AG10803 (cell line): ENCODE measurements at regions not wholly inside any gene's neighbourhood (a gene's known extent, or its start where the extent isn't known, plus 50 kb on each side); places are given as distances from the start of the nearest gene placed in this dataset.

Experiments
- DNase-seq: peaks from one replicate; pipeline ENCODE4 v3.0.0; 2010; ENCODE audit warnings: low read depth
- H3K4me3 ChIP-seq: 2 replicates; pipeline ENCODE4 v1.5.1; 2011; ENCODE audit warnings: mild to moderate bottlenecking, low read length, control low read depth
- TF ChIP-seq, protein P1 (sequence below): conservative IDR thresholded peaks from 2 replicates; pipeline ENCODE4 v1.5.1; 2011; ENCODE audit warnings: mild to moderate bottlenecking, low read length, control low read depth, inconsistent platforms

- no peak for DNase-seq
- H3K4me3 ChIP-seq, result no peak overlapping the region
- TF ChIP-seq, protein P1, sequence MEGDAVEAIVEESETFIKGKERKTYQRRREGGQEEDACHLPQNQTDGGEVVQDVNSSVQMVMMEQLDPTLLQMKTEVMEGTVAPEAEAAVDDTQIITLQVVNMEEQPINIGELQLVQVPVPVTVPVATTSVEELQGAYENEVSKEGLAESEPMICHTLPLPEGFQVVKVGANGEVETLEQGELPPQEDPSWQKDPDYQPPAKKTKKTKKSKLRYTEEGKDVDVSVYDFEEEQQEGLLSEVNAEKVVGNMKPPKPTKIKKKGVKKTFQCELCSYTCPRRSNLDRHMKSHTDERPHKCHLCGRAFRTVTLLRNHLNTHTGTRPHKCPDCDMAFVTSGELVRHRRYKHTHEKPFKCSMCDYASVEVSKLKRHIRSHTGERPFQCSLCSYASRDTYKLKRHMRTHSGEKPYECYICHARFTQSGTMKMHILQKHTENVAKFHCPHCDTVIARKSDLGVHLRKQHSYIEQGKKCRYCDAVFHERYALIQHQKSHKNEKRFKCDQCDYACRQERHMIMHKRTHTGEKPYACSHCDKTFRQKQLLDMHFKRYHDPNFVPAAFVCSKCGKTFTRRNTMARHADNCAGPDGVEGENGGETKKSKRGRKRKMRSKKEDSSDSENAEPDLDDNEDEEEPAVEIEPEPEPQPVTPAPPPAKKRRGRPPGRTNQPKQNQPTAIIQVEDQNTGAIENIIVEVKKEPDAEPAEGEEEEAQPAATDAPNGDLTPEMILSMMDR, result no peak
These were observed 55.7 kb upstream of the TANC1 start for GRCh38 chr2:158912765-158913164.

DNA sequence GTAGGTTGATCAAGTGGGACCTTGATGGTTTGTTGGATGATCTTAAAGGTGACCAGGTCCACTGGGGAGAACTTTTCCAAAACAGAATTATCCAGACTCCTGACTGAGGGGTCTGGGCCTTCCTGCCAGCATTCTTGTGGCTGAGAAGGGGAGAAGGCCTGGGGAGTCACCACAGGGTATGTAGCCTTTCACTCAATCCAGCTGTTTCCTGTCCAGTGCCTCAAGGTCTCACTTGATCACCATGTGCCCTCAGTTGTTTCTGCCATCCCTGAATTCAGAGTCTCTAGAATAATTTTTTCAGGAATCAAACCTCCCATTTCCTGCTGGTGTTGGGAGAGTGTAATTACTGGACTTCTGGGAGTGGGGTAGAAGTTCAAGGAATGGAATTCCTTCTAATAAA is 54.4 kb upstream of the TANC1 start:
- TF ChIP-seq, protein P1, result no peak
- no peak overlapping the region for H3K4me3 ChIP-seq
- peak; percentile 18 for DNase-seq

DNA sequence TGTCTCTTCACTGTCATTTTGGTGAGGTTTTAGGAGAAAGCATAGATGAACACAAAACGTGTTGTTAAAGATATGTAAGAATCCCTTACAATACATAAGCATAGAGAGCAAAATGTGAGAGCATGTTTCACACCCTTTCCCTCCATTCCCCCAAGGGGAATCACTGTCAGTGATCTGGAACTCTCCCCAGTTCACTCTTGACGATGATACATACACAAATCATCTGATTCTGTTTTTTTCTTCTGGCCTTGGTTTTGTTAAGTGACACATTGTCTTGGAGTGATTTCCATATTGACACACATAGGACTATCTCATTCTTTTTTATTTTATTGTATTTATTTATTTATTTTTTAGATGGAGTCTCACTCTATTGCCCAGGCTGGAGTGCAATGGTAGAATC is 53.7 kb upstream of the TANC1 start:
- peak; percentile 30 for DNase-seq
- TF ChIP-seq, protein P1, result no peak
- no peak overlapping the region for H3K4me3 ChIP-seq

- H3K4me3 ChIP-seq, result no peak overlapping the region
- TF ChIP-seq, protein P1, result no peak
- DNase-seq, result no peak
These were observed 51.3 kb upstream of the TANC1 start for GRCh38 chr2:158917121-158917520.

GRCh38 chr2:158918452-158918851 is 50.0 kb upstream of the TANC1 start:
- TF ChIP-seq, protein P1, result no peak
- DNase-seq, result no peak

More at GRCh38 chr2:158918452-158918851, 50.0 kb upstream of the TANC1 start:
- H3K4me3 ChIP-seq, result no peak overlapping the region
